ENCODE measurements at regions not wholly inside any gene's neighbourhood (a gene's known extent, or its start where the extent isn't known, plus 50 kb on each side); places are given as distances from the start of the nearest gene placed in this dataset.
A peak's percentile ranks its signal among the peaks of the same experiment; 100 is the strongest.

DNA sequence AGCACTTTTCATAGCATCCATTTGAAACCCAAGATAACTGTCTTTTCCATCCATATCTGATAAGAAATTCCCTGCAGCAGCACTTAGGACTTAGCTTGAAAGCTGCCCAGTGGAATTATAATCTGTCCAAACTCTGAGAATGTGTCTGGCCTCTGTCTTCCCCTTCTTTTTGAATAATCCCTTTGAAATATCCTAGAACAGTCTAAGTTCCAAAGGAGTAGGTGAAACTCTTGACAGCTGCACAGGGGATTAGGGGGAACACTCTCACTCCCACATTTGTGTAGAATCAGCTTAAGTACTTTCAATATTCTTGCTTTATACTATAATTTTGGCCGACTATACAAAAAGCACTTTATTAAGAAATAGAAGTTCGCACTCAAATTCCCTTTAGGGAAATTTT is 157.7 kb downstream of the PAPSS1 start:
- peaks cover 0 to 24% of the 10 kb centered on the region in 2 donors for H3K9me3 ChIP-seq
- ATAC-seq (no peak), DNase-seq (no peak)
- H3K36me3 ChIP-seq: no peaks in the 10 kb centered on the region
- H3K27me3 ChIP-seq: no peaks in the 10 kb centered on the region
- no peaks in the 10 kb centered on the region for H3K4me1 ChIP-seq
- intact Hi-C loops (cut with DNase I): no loop called here
- H3K4me3 ChIP-seq: no peak overlapping the region
- no peak overlapping the region for H3K27ac ChIP-seq
- TF ChIP-seq, protein P1, sequence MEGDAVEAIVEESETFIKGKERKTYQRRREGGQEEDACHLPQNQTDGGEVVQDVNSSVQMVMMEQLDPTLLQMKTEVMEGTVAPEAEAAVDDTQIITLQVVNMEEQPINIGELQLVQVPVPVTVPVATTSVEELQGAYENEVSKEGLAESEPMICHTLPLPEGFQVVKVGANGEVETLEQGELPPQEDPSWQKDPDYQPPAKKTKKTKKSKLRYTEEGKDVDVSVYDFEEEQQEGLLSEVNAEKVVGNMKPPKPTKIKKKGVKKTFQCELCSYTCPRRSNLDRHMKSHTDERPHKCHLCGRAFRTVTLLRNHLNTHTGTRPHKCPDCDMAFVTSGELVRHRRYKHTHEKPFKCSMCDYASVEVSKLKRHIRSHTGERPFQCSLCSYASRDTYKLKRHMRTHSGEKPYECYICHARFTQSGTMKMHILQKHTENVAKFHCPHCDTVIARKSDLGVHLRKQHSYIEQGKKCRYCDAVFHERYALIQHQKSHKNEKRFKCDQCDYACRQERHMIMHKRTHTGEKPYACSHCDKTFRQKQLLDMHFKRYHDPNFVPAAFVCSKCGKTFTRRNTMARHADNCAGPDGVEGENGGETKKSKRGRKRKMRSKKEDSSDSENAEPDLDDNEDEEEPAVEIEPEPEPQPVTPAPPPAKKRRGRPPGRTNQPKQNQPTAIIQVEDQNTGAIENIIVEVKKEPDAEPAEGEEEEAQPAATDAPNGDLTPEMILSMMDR (IDR thresholded peaks at IDR 0.05): no peak

DNA sequence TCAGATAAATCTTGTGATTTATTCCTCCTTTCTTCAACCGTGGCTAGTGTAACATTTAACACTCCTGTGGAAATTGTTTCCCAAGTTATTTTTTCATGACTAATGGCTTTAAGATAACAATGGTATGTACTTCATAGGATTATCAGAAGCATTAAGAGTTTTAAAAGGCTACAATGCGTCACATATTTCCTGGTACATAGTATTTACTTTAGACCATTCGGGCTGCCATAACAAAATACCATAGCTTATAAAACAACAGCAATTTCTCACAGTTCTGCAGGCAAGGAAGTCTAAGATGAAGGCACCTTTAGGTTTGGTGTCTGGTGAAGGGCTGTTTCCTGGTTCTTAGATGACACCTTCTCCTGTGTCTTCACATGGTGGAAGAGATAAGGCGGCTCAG is 158.6 kb downstream of the PAPSS1 start:
- peak; percentile 27 for ATAC-seq
- no peaks in the 10 kb centered on the region for H3K36me3 ChIP-seq
- no peaks in the 10 kb centered on the region for H3K27me3 ChIP-seq
- intact Hi-C loops (cut with DNase I): no loop called here
- DNase-seq: no peak
- H3K9me3 ChIP-seq: peaks cover 0 to 23% of the 10 kb centered on the region in 2 donors
- H3K4me1 ChIP-seq: no peaks in the 10 kb centered on the region
- TF ChIP-seq, protein P1 (IDR thresholded peaks at IDR 0.05): no peak
- H3K4me3 ChIP-seq: no peak overlapping the region
- no peak overlapping the region for H3K27ac ChIP-seq

DNA sequence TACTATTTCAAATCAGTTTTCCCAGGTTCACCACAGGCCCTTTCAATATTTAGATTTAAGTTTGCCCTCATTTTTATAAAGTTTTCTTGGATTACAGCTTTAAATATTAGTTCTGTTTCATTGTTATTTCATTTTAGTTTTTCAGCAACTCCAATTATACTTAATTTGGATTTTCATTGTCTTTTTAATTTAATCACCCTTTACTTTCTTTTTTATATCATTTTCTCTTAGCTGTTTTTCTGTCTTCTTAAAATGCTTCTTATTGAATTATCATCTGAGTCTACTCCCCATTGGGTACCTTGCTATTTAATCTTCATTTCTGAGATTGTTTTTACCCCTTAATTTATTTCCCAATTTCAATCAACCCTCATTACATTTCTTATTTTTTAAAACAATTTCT is 160.4 kb downstream of the PAPSS1 start:
- no peak overlapping the region for H3K27ac ChIP-seq
- TF ChIP-seq, protein P1 (IDR thresholded peaks at IDR 0.05): no peak
- no peak overlapping the region for H3K4me3 ChIP-seq
- no peaks in the 10 kb centered on the region for H3K27me3 ChIP-seq
- ATAC-seq (no peak), DNase-seq (no peak)
- H3K4me1 ChIP-seq: no peaks in the 10 kb centered on the region
- peaks cover 0 to 19% of the 10 kb centered on the region in 2 donors for H3K9me3 ChIP-seq
- H3K36me3 ChIP-seq: no peaks in the 10 kb centered on the region
- intact Hi-C loops (cut with DNase I): no loop called here

DNA sequence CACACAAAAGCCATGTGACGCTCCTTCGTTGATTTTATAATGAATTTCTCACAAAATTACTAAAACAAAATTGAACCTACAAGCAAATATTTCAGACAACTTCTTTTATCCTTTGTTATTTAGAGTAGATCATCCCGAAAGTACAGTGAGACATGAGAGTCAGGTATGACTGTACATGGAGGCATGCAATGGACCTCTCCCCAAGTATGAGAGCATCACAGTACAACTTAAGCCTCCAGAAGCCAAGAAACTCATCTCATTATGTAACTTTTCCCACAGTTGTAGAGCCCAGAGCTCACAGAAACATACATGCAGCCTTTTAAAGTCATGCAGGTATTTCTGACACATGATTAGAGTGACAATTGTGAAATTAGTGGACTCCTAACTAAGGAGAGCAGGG is 167.7 kb downstream of the PAPSS1 start:
- no peak overlapping the region for H3K27ac ChIP-seq

DNA sequence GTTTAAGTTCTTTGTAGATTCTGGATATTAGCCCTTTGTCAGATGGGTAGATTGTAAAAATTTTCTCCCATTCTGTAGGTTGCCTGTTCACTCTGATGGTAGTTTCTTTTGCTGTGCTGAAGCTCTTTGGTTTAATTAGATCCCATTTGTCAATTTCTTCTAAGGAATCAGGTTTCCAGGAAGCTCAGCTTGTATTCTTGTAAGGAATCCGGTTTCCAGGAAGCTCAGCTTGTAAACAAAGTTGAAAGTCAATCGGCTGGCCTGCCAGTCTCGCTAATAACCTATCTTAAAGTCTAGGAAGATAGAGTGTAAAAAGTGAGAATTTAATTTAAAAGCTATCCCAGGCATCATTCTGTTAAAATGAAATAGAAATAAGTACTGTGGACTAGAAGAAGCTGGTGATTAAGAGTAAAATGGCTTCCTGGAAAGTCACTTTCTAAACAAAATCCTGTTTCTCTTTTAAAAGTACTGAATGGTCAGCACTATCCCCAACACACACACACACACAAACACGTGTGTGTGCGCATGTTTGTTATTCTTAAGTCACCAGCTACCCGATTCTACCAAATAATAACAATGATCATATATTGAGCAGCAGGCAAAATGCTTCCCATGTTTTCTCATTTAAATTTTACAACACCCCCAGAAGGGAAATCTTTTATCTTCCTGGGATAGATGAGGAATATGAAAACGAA is 171.7 kb downstream of the PAPSS1 start:
- H3K27me3 ChIP-seq: no peaks in the 10 kb centered on the region
- H3K4me3 ChIP-seq: no peak overlapping the region
- H3K4me1 ChIP-seq: no peaks in the 10 kb centered on the region
- ATAC-seq: no peak
- H3K36me3 ChIP-seq: no peaks in the 10 kb centered on the region
- TF ChIP-seq, protein P1 (IDR thresholded peaks at IDR 0.05): no peak
- peak overlapping the region in 1 of 2 donors; percentile 46 for H3K27ac ChIP-seq
- DNase-seq: peak in 2 of 4 donors; percentile 1 to 5
- no peaks in the 10 kb centered on the region for H3K9me3 ChIP-seq
- intact Hi-C loops (cut with DNase I): no loop called here

More for the DNA sequence above, 167.7 kb downstream of the PAPSS1 start:
- no peaks in the 10 kb centered on the region for H3K36me3 ChIP-seq
- intact Hi-C loops (cut with DNase I): no loop called here
- no peak for DNase-seq
- H3K27me3 ChIP-seq: no peaks in the 10 kb centered on the region
- H3K9me3 ChIP-seq: peaks cover 0 to 8% of the 10 kb centered on the region in 2 donors
- no peak for ATAC-seq
- no peak overlapping the region for H3K4me3 ChIP-seq
- H3K4me1 ChIP-seq: no peaks in the 10 kb centered on the region
- TF ChIP-seq, protein P1 (IDR thresholded peaks at IDR 0.05): no peak
